ENCODE measurements at regions not wholly inside any gene's neighbourhood (a gene's known extent, or its start where the extent isn't known, plus 50 kb on each side); places are given as distances from the start of the nearest gene placed in this dataset.
"Not testable (repeated sequence)": the region's sequence is repeated elsewhere in the genome, so short reads cannot be mapped to it uniquely, and the experiment has no call there.

DNA sequence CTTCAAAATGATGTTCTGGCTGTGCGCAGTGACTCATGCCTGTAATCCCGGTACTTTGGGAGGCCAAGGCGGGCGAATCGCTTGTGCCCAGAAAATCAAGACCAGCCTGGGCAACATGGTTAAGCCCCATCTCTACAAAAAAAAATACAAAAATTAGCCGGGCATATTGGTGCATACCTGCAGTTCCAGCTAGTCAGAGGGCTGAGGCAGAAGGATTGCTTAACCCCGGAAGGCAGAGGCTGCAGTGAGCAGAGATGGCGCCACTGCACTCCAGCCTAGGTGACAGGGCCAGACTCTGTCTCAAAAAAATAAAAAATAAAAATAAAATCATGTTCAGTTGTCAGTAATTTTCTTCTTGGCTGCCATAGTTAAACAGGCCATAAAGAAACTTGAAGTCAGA is 245.9 kb upstream of the USP15 start:
- DNase-seq (no peak), ATAC-seq (no peak)

DNA sequence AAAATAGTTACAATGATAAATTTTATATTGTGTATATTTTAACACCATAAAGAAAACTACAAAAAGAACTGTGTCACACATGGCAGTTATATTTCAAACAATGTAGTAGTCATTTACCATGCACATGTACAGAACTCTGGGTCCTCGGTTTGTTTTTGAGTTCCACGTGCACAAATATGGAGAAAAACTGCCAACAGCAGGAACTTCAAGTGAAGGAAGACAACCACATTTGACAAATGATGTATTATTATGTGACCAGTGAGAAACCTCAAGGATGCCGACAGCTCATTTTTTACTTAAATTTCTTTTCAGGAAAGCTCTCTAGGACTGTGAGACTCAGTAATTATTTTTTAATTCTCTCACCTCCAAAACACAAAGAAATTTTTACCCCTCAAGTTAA is 244.2 kb upstream of the USP15 start:
- no peak for ATAC-seq
- DNase-seq: no peak

DNA sequence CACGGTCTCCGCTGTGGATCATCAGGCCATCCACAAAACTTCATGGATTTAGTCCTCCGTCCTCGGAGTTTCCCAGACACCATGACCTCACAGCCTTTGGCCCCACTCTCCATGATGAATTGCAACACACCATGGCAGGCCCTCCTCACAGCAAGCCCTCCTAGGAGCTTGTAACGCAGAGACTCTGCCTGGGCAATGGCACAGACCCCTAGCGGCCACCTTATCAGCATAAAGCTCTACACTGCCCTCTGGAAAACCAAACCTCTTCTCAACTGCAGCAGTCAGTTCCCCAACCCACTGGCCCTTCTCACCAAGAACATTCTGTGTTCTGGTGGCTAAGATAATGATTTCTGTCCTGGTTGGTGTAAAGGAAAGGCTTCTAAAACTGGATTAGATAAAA is 238.4 kb upstream of the USP15 start:
- no peak for ATAC-seq
- no peak for DNase-seq

DNA sequence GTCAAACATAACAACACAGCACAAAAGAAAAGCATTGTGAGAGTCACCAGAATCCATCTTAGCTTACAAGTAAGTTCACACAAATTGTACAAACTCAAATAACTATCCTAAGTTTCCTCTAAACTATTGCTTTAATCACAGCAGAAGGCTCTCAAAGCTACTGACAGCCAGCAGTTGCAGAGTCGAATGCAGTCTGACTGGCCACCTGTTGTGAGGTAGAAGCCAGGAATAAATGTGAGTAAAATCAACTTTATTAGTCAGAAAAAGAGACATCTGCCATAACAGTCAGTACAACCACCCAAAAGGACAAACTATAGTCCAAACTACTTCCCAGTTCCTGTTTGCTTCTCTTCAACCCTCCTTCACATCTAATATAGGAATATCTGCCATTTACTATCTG is 231.7 kb upstream of the USP15 start:
- no peak for ATAC-seq
- no peak for DNase-seq

DNA sequence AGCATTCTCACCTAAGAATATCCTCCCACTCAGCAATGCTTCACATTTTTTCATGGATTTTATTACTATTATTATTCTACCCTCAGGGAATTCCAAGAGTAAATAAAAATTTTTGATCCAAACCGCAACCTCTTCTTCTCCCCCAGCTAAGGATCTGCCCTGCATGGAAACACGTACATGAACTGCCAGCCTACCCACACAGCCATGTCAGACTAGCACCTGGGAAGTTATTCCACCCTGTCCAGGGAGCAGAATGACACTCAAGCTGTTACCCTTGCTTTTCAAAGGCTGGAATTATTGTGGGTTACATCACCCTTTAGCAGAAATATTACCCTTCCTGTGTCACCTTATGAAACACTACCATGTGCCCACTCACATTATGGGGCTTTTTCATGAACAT is 227.3 kb upstream of the USP15 start:
- ATAC-seq (no peak), DNase-seq (no peak)

DNA sequence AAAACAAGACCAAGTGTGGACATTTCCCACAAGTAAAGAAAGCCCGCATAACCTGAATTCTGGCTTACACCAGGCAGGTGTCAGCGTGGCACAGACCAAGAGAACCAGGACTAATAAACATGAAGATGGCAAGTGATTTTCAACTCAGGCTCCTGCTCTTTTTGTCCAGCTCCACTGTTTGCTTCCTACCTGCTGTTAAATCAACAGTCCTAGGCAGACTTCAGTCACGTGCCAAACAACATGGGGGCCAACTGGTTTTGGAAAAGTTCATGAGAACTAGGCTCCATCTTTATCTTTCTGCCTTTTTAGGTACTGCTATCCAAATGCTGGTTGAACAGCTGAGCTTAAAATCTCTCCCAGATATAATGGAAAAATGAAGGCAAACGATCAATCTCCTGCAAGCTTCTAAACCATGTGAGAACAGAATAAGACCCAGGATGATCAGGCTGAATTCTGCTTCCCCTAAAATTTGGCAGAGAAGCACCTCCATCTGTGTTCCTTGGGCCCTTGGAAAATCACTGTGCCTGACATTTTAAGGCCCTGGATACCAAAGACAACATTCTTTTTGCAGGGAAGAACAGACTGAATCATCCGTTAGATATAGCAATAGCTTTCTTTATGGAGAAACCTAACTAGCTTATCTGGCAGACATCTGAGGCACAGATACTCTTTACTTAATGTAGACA is 215.6 kb upstream of the USP15 start:
- ATAC-seq (no peak), DNase-seq (no peak)

DNA sequence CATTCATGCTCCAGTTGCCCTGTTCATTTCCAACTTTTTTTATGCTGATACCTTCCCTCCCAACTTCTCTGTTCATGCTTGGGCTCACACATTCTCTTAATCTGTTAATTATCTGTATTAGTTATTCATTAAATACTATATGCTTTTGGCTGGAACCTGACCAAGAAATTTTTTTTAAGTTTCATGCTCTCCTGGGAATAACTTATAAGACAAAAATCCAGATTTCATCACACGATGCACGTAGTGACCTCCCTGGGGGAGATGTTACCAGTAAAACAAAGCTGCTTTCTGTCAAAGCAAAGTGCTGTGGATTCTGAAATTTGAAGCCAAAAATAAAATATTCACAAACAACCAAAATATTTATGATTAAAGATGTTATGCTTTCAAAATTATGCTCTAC is 215.0 kb upstream of the USP15 start:
- DNase-seq (no peak), ATAC-seq (no peak)

DNA sequence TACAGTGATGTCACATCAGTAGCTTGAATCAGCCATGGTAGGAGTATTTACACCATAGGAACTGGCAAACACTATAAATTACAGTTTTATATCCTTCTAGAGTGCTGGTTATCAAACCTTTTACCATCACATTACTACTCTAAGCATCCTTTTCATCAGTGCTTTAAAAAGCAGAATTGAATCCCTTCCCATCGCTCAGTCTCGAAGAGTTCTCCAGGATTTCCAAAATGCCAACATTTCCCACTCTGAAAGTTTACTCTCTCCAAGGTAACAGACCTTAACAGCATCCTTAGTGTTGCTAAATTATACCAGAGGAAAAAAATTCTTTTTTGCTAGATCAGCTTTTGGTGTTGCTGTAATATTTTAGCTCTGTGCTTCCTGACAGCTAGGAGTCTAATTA is 209.4 kb upstream of the USP15 start:
- no peak for DNase-seq
- no peak for ATAC-seq

DNA sequence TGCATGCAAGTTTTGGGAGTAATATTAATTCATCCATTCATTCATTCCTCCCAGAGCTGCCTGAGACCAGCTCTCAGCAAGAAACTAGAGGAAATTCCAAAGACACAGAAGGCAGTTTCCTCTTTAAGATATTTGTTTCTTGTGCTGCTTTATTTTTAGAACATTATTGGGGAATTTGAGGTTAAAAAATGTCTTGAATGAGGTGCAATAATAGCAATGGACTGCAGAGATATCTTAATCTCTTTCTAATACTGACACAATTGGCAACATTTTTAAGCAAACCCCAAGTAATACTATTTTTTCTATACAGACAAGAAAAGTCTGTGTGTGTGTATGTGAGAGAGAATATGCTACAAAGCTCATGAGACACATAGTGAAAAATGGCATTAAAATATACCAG is 190.2 kb upstream of the USP15 start:
- ATAC-seq (no peak), DNase-seq (no peak)

DNA sequence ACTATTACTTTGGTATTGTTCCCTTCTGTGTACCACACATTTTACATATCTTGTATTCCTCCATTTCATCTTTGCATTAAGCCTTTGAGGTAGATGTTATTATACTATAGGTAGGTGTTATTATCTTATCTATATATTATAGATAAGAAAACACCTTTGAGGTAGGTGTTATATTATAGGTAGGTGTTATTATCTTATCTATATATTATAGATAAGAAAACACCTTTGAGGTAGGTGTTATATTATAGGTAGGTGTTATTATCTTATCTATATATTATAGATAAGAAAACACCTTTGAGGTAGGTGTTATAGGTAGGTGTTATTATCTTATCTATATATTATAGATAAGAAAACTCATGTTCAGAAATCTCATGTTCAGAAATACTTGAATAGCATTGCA is 187.0 kb upstream of the USP15 start:
- ATAC-seq, DNase-seq: not testable (repeated sequence)

DNA sequence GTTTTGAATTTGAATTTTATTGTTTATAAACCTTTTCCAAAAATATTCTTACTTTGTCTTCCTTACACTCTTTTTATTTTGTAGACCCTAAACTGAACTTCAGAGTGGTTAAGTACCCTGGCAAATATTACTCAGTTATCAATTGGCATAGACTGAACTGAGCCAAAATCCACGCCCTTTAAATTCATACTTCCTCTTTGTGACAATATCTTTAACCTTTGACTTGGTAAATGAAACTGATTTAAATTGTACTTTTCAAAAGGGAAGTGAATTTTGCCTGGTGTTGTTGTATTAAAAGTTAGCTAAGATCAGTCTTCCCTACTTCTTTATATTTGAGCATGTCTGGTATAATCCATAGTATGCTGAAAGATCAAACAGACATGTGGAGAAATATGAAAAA is 184.3 kb upstream of the USP15 start:
- DNase-seq (no peak), ATAC-seq (no peak)

DNA sequence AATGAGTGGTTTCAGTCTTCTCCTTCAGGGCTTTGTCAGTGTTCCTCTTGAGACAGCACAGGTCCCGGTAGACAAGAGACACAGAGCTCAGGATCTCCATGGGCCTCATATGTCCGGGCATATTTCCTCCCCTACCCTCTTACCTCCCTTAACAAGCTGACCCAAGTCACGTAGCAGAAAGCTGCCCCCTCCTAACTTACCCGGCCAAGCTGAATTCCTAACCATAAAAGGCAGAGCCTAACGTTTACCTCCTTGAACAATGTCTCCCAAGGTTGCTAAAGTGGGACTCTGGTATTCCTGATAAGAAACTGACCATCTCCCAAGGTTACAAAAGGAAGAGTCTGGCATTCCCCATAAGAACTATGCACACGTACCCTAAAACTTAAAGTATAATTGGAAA is 182.2 kb upstream of the USP15 start:
- DNase-seq: no peak
- no peak for ATAC-seq

DNA sequence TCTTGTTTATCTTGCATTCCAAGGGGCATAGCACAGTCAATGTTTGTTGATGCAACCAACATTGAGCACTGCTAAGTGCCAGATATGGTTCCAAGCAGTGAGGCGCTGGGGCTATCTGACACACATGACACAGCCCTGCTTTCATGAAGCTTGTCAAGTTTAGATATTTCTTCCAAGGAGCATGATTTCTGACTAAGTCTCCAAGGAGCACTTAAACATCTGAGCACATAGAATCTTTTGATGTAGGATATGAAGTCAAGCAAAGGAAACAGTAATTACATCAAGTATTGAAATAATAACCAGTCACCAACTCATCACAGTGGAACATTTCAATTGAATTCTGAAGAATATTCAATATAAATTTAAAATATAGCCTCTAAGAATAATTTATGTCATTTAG is 177.8 kb upstream of the USP15 start:
- ATAC-seq (no peak), DNase-seq (no peak)

DNA sequence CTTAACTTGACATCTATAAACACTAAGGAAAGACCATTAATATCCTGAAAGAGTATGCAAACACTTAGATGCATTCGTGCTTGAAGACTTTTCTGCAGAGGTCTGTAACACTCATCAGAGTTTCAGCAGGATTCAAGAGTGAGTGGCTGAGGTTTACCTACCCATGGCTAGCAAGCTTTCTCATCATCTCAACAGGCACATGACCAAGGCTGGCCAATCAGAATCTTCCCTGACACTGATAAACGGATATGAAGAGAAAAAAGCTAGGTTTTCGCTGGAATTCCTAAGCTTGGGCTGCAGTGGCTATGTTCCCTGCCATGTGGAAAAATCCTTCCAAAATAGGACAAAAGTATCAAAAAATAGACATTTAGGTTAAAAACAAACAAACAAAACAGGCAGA is 162.1 kb upstream of the USP15 start:
- DNase-seq (no peak), ATAC-seq (no peak)

DNA sequence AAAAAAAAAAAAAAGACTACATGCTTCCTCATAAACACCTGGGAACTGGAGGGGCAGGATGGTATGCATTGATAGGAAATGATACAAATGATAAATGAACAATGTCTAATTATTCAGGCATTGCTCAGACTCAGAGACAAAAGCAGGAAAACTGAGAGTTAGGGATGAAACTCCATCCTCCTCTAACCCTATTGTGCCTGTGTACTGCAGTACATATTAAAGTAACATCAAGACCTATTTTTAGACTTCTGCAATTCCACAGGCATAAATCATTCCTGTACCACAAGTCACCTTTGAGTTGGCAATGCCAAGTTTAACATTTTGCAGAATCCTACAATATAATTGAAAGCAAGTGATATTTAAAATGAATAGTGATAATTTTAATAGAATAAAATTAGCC is 156.5 kb upstream of the USP15 start:
- ATAC-seq (no peak), DNase-seq (no peak)

DNA sequence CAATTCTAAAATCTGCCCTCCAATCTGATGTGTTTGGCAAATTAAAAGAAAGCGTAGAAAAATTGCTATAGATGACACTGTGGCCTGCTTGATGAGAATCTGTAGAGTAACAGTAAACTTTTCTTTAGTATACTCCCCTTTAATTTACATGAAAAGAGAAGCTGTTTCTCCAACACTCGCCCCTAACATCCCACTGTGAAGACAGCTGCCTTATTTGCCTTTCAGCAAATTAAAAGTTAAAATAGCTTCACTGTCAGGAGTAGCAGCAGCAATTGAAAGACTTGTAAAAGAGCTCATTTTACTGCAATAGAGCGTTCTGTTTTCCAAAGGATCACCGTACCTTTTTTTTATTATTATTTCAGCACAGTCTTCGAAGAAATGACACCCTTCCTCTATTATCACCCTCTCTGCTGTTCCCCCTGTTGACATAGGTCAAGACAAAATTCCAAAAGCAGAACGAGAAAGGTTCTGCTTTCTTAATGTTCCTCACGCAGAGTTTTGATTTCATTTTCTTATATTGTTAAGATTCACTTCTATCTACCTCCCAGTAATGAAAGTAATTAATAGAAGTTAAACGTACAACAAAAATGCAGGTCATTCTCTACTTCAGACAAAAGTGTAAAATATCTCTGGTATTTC is 153.5 kb upstream of the USP15 start:
- ATAC-seq: no peak
- no peak for DNase-seq

DNA sequence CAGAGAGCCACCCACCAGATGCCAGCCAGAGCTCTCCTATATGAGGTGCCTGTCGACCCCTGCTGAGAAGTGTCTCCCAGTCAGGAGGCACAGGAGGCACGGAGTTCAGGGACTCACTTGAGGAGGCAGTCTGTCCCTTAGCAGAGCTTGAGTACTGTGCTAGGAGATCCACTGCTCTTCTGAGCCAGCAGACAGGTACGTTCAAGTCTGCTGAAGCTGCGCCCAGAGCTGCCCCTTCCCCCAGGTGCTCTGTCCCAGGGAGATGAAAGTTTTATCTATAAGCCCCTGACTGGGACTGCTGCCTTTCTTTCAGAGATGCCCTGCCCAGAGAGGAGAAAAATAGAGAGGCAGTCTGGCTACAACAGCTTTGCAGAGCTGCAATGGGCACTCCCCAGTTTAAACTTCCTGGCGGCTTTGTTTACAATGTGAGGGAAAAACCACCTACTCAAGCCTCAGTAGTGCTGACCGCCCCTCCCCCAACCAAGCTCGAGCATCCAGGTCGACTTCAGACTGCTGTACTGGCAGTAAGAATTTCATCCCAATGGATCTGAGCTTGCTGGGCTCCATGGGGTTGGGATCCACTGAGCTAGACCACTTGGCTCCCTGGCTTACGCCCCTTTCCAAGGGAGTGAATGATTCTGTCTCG is 146.7 kb upstream of the USP15 start:
- ATAC-seq (no peak), DNase-seq (no peak)

DNA sequence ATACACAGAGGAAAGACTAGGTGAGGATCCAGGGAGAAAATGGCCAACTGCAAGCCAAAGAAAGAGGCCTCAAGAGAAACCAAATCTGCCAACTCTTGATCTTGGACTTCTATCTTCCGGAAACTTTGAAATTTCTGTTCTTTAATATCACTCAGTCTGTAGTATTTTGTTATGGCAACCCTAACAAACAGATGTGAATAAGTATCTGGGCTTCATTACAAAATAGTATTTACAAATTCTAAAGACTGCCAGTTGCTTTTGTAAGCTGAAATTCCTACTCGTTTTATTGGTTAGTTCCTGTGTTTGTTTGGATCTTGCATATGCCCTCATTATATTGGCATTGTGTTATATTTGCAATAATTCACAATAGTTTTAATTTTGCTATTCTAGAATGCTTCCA is 143.2 kb upstream of the USP15 start:
- ATAC-seq (no peak), DNase-seq (no peak)

DNA sequence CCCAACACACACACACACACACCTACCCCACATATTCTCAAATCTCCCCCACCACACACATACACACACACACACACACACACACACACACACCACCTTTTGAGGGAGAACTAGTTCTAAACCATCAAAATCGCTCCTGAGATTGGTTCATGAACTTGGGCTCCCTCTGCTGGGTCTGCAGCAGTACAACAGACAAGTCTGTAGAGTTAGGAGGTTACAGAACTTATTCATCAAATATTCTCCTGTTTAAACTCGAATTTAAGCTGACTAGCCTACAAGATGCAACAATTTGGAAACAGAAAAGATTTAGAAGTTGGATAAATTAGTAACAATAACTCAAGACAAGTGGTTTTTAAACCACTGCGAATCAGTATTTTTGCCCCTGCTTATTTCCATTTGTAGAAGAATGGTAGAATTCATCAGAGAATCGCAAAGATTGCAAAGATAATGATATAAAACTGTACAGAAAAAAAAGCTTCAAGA is 136.4 kb upstream of the USP15 start:
- DNase-seq (peak; percentile 43), ATAC-seq (peak; percentile 52)

DNA sequence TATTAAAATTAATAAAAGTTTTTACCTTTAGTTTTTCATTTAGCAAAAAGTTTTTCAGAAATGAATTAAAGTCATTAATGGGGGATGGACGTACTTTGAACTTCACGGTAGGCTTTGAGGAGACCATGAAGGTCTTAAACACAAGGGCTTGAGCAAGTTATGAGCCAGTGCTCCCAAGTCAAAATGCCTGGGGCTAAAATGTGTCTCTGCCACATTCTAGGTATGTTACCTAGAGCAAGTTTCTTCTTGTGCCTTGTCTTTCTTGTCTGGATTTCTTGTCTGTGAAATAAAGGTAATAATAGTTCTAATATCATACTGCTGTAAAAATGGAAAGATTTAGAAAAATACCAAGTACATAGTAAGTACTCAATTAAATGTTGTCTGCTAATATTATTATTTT is 132.7 kb upstream of the USP15 start:
- ATAC-seq: no peak
- no peak for DNase-seq

DNA sequence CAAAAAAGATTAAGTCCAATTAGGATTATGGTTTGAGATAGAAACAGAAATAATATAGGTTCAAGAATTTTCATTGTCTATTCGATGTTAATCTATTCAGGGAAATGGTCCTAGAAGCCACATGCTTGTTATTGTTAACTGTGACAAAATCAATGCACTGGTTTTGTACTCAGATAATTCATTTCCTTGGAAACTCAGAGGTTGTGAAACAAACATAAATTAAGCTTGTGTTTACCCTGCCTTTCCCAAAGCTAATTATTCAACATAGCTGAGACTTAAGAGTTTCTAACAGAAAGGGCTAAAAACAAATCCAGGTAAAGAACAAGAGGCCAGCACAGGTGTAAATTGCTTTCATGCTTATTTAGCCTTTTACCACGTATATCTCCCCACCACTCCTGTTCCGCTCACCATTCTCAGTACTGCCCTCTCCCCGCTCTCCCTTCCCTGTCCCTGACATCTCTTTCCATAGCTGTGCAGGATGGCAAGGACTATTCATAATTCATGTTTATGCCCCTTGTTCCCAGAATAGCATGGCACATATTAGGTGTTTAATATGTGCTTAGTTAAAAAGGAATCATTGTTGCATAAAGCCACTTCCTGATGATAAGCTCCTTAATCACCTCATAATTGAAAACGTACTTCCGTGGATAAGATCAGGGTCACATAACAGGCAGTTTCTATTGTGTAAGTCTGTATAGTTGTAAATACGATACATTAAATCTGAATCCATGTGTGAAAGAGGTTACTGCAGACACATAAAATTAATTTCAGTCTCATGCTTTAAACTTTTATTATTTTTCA is 131.8 kb upstream of the USP15 start:
- no peak for ATAC-seq
- DNase-seq: no peak

DNA sequence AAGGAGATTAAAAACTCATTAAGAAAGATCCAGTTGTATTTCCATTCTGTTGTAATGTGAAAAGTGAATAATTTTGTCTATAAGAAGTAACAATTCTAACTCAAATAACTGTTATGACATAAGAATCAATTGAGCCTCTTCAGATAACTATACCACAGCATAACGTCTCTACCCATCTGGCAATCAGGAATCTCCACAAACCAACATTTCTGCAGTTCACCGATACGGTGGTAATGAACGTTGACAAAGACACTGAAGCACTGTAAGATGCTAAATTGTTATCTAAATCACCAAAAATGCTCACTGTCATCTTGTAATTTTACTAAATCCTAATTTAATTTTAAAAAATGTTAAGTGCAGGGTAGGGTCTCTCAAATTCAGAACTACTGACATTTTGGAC is 130.9 kb upstream of the USP15 start:
- ATAC-seq (no peak), DNase-seq (no peak)

DNA sequence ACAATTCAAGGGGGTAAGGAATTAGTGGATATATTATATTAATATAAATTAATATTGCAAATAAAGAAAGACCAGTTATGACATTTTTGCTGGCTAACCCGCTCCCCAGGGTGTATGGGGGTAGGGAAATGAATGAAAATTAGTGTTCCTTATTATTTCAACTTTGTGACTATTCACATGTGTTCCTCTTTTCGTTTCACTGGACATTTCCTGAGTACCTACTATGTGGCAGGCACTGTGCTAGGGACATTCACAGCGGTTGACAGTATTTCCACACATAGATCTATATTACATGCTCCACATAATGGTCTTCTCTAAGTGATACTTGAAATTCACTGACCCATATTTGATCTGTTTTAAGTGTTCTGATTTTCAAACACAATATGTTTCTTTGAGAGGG is 129.8 kb upstream of the USP15 start:
- ATAC-seq (no peak), DNase-seq (no peak)

All from stimulated activated naive CD8-positive, alpha-beta T cell treated with anti-CD3 and anti-CD28 coated beads, Interleukin-15, Interleukin-2, amounts not matched to agents 100 U/mL and 50 U/mL, for 24 hours (primary cell).